ENCODE measurements at regions not wholly inside any gene's neighbourhood (a gene's known extent, or its start where the extent isn't known, plus 50 kb on each side); places are given as distances from the start of the nearest gene placed in this dataset.

- TF ChIP-seq CTCF (IDR thresholded peaks at IDR 0.05) (no peak), POLR2A (IDR thresholded peaks at IDR 0.05) (no peak)
Measured at GRCh38 chr12:124488520-124488919, 78.9 kb downstream of the NCOR2 start.
